ENCODE measurements at regions not wholly inside any gene's neighbourhood (a gene's known extent, or its start where the extent isn't known, plus 50 kb on each side); places are given as distances from the start of the nearest gene placed in this dataset.

DNA sequence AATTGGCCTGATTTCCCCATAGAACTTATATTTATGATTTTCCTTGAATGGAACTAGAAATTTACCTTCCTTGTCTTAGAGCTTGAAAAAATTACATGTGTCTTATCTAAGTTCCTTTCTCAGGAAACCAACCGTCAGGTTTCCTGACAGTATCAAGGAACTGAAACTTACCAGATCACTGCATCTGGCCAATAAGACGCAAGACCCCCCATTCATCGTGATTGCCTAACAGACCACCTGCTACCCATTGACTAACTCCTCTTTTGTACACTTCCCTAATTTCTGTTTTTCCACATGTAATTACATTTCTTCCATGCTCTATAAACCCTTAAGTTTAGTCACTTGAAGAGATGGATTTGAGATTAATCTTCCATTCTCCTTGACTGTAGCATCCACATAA lies 517.2 kb upstream of the CBLB start:
- no peak for DNase-seq (ENCODE audit: low spot score)
- H3K4me3 Mint-ChIP-seq (ENCODE audit: unreplicated experiment), result no peak overlapping the region
- H3K27me3 Mint-ChIP-seq (ENCODE audit: unreplicated experiment), result peaks cover 1% of the 10 kb centered on the region
- no peaks in the 10 kb centered on the region for H3K36me3 Mint-ChIP-seq (ENCODE audit: low read depth, unreplicated experiment)
- TF ChIP-seq, protein P1, sequence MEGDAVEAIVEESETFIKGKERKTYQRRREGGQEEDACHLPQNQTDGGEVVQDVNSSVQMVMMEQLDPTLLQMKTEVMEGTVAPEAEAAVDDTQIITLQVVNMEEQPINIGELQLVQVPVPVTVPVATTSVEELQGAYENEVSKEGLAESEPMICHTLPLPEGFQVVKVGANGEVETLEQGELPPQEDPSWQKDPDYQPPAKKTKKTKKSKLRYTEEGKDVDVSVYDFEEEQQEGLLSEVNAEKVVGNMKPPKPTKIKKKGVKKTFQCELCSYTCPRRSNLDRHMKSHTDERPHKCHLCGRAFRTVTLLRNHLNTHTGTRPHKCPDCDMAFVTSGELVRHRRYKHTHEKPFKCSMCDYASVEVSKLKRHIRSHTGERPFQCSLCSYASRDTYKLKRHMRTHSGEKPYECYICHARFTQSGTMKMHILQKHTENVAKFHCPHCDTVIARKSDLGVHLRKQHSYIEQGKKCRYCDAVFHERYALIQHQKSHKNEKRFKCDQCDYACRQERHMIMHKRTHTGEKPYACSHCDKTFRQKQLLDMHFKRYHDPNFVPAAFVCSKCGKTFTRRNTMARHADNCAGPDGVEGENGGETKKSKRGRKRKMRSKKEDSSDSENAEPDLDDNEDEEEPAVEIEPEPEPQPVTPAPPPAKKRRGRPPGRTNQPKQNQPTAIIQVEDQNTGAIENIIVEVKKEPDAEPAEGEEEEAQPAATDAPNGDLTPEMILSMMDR (IDR thresholded peaks at IDR 0.05; ENCODE audit: unreplicated experiment), result no peak
- H3K9me3 Mint-ChIP-seq (ENCODE audit: unreplicated experiment), result no peaks in the 10 kb centered on the region
- peaks cover 3% of the 10 kb centered on the region for H3K4me1 Mint-ChIP-seq (ENCODE audit: unreplicated experiment)
- no peak overlapping the region for H3K27ac Mint-ChIP-seq (ENCODE audit: unreplicated experiment)

DNA sequence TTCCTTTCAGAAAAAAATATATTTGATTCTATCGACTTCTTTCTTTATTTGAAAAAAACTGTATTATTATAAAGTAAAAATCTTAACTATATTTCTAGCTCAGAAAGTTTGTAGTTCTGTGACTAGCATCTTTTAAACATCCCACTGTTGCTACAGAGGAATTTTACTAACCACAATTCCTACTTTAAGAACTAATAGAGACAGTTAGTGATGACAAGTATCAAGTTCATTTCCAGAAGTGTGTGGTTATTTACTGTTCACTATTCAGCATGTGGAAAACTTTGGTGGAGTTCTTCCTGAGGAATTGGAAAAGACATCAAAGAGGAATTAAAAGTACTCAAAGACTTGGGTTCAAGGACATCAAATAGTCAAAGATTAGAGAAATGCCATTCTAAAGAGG lies 524.1 kb upstream of the CBLB start:
- Mint-ChIP-seq H3K9me3 (ENCODE audit: unreplicated experiment) (no peaks in the 10 kb centered on the region), H3K27ac (ENCODE audit: unreplicated experiment) (no peak overlapping the region), H3K36me3 (ENCODE audit: low read depth, unreplicated experiment) (no peaks in the 10 kb centered on the region), H3K4me3 (ENCODE audit: unreplicated experiment) (no peak overlapping the region), H3K27me3 (ENCODE audit: unreplicated experiment) (no peaks in the 10 kb centered on the region), H3K4me1 (ENCODE audit: unreplicated experiment) (peaks cover 3% of the 10 kb centered on the region)
- no peak for DNase-seq (ENCODE audit: low spot score)
- TF ChIP-seq, protein P1 (IDR thresholded peaks at IDR 0.05; ENCODE audit: unreplicated experiment), result no peak

DNA sequence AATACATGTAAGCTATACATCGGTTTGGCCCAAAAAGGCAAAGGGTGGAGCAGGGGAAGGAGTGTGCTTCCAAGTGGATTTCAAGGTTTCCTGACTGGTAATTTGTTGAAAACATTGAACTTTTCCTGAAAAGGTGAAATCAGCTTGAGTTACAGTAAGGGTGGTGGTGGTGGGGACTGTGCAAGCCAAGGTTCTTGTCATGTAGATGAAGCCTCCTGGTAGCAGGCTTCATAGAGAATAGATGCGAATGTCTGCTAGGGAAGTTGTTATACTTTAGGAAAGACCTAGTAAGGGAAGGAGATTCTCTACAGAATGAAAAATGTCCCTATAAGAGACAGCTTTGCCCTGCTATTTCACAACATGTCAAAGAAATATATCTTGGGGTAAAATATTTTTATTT lies 528.2 kb upstream of the CBLB start:
- no peak overlapping the region for H3K4me3 Mint-ChIP-seq (ENCODE audit: unreplicated experiment)
- no peak overlapping the region for H3K27ac Mint-ChIP-seq (ENCODE audit: unreplicated experiment)
- H3K27me3 Mint-ChIP-seq (ENCODE audit: unreplicated experiment), result no peaks in the 10 kb centered on the region
- no peaks in the 10 kb centered on the region for H3K9me3 Mint-ChIP-seq (ENCODE audit: unreplicated experiment)
- DNase-seq (ENCODE audit: low spot score), result no peak
- H3K36me3 Mint-ChIP-seq (ENCODE audit: low read depth, unreplicated experiment), result no peaks in the 10 kb centered on the region
- no peaks in the 10 kb centered on the region for H3K4me1 Mint-ChIP-seq (ENCODE audit: unreplicated experiment)
- TF ChIP-seq, protein P1 (IDR thresholded peaks at IDR 0.05; ENCODE audit: unreplicated experiment), result no peak

DNA sequence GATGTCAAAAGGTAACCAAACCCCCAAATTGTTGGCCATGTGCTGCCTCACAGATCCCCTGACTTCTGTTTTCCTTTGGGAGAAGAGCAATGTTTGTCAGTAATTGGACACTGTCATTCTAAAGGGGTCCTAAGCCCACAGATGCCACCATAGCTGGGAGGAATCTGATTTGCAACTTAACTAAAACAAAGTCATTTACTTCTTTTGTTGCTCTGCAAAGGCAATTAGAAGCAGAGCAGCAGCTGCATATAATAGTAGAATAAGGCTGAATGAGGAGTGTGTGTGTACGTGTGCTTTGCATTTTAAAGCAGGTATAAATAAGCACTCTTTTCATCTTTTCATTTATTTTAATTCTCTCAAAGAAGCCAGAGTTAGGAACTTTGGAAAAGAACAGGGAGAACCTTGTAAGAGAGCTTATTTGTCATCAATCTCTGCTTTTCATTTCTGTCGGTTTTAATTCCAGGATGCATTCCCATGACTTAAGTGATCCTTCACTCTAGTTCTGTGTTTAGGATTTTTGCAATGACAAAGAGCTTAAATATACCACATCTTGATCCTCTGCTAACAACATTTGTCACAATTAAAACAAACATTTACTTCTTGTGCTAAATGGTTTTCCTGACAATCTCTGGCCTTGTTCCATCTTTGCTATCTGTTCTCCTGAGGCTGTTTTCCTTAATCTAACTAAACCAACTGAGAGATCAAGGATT lies 530.2 kb upstream of the CBLB start:
- Mint-ChIP-seq H3K9me3 (ENCODE audit: unreplicated experiment) (no peaks in the 10 kb centered on the region), H3K36me3 (ENCODE audit: low read depth, unreplicated experiment) (no peaks in the 10 kb centered on the region), H3K27ac (ENCODE audit: unreplicated experiment) (no peak overlapping the region), H3K27me3 (ENCODE audit: unreplicated experiment) (no peaks in the 10 kb centered on the region), H3K4me3 (ENCODE audit: unreplicated experiment) (no peak overlapping the region), H3K4me1 (ENCODE audit: unreplicated experiment) (no peaks in the 10 kb centered on the region)
- DNase-seq (ENCODE audit: low spot score), result no peak
- TF ChIP-seq, protein P1 (IDR thresholded peaks at IDR 0.05; ENCODE audit: unreplicated experiment), result no peak

DNA sequence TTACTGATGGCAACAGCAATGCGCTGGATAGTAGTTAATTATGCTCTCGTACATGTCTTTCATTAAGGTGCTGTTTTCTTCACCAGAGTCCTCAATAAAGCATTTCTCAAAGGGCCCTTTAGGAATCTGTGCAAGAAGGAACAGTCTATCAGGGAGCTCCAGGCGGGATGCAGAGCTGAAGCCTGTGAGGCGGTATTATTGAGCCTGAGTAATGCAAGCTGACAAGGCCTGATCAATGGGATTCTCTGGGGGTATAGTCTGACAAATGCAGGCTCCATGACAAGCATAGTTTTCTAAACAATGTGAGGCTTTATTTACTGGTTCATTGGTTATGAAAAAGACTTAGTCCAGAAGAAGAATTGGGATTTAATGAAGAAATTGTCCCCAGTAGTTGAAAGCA lies 530.9 kb upstream of the CBLB start:
- DNase-seq (ENCODE audit: low spot score), result no peak
- no peaks in the 10 kb centered on the region for H3K4me1 Mint-ChIP-seq (ENCODE audit: unreplicated experiment)
- H3K27ac Mint-ChIP-seq (ENCODE audit: unreplicated experiment), result no peak overlapping the region
- no peak overlapping the region for H3K4me3 Mint-ChIP-seq (ENCODE audit: unreplicated experiment)
- H3K36me3 Mint-ChIP-seq (ENCODE audit: low read depth, unreplicated experiment), result no peaks in the 10 kb centered on the region
- TF ChIP-seq, protein P1 (IDR thresholded peaks at IDR 0.05; ENCODE audit: unreplicated experiment), result no peak
- H3K27me3 Mint-ChIP-seq (ENCODE audit: unreplicated experiment), result no peaks in the 10 kb centered on the region
- H3K9me3 Mint-ChIP-seq (ENCODE audit: unreplicated experiment), result no peaks in the 10 kb centered on the region

Data from endothelial cell (in vitro differentiated cells).